Esophagus muscularis mucosa (tissue), 4 donors: ENCODE measurements at regions not wholly inside any gene's neighbourhood (a gene's known extent, or its start where the extent isn't known, plus 50 kb on each side); places are given as distances from the start of the nearest gene placed in this dataset.

Source experiments
- DNase-seq: peaks from one replicate; pipeline ENCODE4 v3.0.0-alpha.2; 2017; ENCODE audit errors: extremely low spot score
- H3K27ac ChIP-seq, 4 donors: fragments of 200-600 bp; sonication (generic); replicated peaks in 1 of 4; 1 replicate in 3 of 4; 2 replicates in 1 of 4; pipeline ENCODE4 v1.5.1; 2016 to 2019; ENCODE audit warnings: mild to moderate bottlenecking in 1 of 4
- H3K27me3 ChIP-seq, 4 donors: fragments of 200-600 bp; sonication (generic); one replicate each; pipeline versions ENCODE4 v1.5.1 to v1.6.0; 2016 to 2019
- H3K36me3 ChIP-seq, 4 donors: fragments of 200-600 bp; sonication (generic); one replicate each; pipeline ENCODE4 v1.5.1; 2016 to 2019
- H3K4me1 ChIP-seq, 4 donors: fragments of 200-600 bp; sonication (generic); one replicate each; pipeline ENCODE4 v1.5.1; 2016 to 2019
- H3K4me3 ChIP-seq, 4 donors: fragments of 200-600 bp; sonication (generic); 1 replicate in 2 of 4; 2 replicates in 2 of 4; pipeline ENCODE4 v1.5.1; 2016 to 2019; ENCODE audit warnings: mild to moderate bottlenecking in 4 of 4, moderate library complexity in 1 of 4
- H3K9me3 ChIP-seq, 4 donors: fragments of 200-600 bp; sonication (generic); 1 replicate in 3 of 4; 2 replicates in 1 of 4; pipeline ENCODE4 v1.5.1; 2016 to 2019
- CTCF ChIP-seq, 3 experiments: fragments of 200-600 bp in 2 of 3; fragments of 450-650 bp in 1 of 3; sonication (generic) in 2 of 3; IDR thresholded peaks; one replicate each; pipeline ENCODE4 v1.5.1; 2017 to 2019; ENCODE audit warnings: antibody characterized with exemption in 3 of 3, mild to moderate bottlenecking in 2 of 3, moderate library complexity in 1 of 3
- EP300 ChIP-seq: sonication (generic); formaldehyde crosslinking; IDR thresholded peaks from one replicate; pipeline ENCODE4 v1.6.1; 2017; ENCODE audit warnings: antibody characterized with exemption
- POLR2A ChIP-seq: fragments of 450-650 bp; IDR thresholded peaks from one replicate; pipeline ENCODE4 v1.6.1; 2017; ENCODE audit warnings: antibody characterized with exemption, moderate library complexity, mild to moderate bottlenecking, low read depth
- POLR2AphosphoS5 ChIP-seq, 2 donors: sonication (generic); formaldehyde crosslinking; IDR thresholded peaks; one replicate each; pipeline ENCODE4 v1.6.1; 2017; ENCODE audit warnings: antibody characterized with exemption in 2 of 2
- WGBS: methylation state at CpG from one replicate; pipeline ENCODE4 v1.1.5; 2018; 5-methylcytosine and 5-hydroxymethylcytosine counted together
- intact Hi-C: fragments of 100-400 bp; cut with DNase I; formaldehyde crosslinking; loops from one replicate; pipeline ENCODE4 v1.15.1; 2023

- no peaks in the 10 kb centered on the region for H3K36me3 ChIP-seq
- H3K9me3 ChIP-seq: no peaks in the 10 kb centered on the region
- no peaks in the 10 kb centered on the region for H3K4me1 ChIP-seq
- DNase-seq: no peak
- TF ChIP-seq POLR2A (no peak), CTCF (IDR thresholded peaks at IDR 0.05) (no peak), POLR2AphosphoS5 (IDR thresholded peaks at IDR 0.05) (no peak), EP300 (no peak)
- WGBS: 56% methylated on average over 8 of the region's 8 CpGs
- intact Hi-C loops: no loop called here
- no peaks in the 10 kb centered on the region for H3K27me3 ChIP-seq
- H3K27ac ChIP-seq: no peak overlapping the region
- H3K4me3 ChIP-seq: no peak overlapping the region
Observed at GRCh38 chr14:82872494-82872893, 1338.8 kb upstream of the SEL1L start.

- no peak for DNase-seq
- TF ChIP-seq EP300: no peak
- TF ChIP-seq CTCF (IDR thresholded peaks at IDR 0.05): no peak
- no peak for TF ChIP-seq POLR2AphosphoS5 (IDR thresholded peaks at IDR 0.05)
- Histone ChIP-seq H3K36me3 (no peaks in the 10 kb centered on the region), H3K4me3 (no peak overlapping the region), H3K4me1 (no peaks in the 10 kb centered on the region), H3K27ac (no peak overlapping the region), H3K27me3 (no peaks in the 10 kb centered on the region), H3K9me3 (no peaks in the 10 kb centered on the region)
- 80% methylated on average over 3 of the region's 3 CpGs for WGBS
- intact Hi-C loops: no loop called here
Observed at GRCh38 chr14:82878951-82879350, 1345.3 kb upstream of the SEL1L start.

DNA sequence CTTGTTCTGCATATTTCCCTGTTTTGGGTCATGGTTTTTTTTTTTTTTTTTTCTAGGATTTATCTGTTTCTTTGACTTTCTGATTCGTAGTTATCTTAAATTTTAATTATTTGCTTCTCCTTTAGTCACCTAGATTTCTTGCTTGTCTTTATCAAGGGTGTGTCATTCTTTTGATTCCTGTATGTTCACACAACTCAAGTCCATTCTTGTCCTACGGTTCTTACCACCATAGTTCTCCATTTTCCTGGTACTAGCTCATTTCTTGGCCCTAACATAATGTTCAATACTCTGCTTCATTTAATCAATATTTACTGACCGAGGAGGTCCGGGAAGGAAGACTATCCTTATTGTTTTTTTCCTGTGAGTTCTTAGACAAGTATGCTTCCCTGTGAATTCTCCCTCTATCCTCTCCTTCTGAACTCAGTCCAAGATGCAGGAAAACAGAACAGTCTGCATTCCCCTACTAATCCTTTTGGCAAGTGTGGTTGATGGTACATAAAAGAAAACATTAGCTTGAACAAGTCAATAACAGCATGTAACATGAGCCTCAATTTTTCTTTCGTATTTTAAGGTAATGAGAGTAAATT, 1346.4 kb upstream of the SEL1L start:
- Histone ChIP-seq H3K4me3 (no peak overlapping the region), H3K27me3 (no peaks in the 10 kb centered on the region), H3K36me3 (no peaks in the 10 kb centered on the region), H3K9me3 (no peaks in the 10 kb centered on the region), H3K4me1 (no peaks in the 10 kb centered on the region), H3K27ac (no peak overlapping the region)
- WGBS: 63% methylated on average over 5 of the region's 5 CpGs
- DNase-seq: no peak
- TF ChIP-seq POLR2A: no peak
- TF ChIP-seq CTCF (IDR thresholded peaks at IDR 0.05): no peak
- TF ChIP-seq EP300: no peak
- no peak for TF ChIP-seq POLR2AphosphoS5 (IDR thresholded peaks at IDR 0.05)
- intact Hi-C loops: no loop called here

DNA sequence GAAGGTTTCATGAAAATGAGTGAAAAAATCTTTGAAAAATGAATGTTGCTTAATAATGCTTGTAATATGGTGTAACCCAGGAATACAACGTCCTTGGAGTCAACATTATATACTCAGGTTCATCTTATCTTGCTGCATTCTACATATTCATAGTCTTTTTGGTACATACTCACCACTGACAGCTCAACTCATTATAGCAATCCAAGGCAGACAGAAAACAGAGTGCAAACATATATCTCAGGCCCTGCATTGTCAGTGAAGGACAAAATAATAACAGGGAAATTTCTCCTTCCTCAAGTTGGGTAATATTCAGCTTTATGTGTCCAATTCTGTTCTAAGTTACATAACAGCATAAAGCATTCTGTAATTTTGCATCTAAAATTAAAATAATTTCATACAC, 1353.0 kb upstream of the SEL1L start:
- H3K36me3 ChIP-seq: no peaks in the 10 kb centered on the region
- no peak for TF ChIP-seq EP300
- no peak for TF ChIP-seq POLR2AphosphoS5 (IDR thresholded peaks at IDR 0.05)
- no peak for TF ChIP-seq POLR2A
- TF ChIP-seq CTCF (IDR thresholded peaks at IDR 0.05): no peak
- WGBS: 76% methylated on average over 1 of the region's 1 CpG
- DNase-seq: no peak
- no peaks in the 10 kb centered on the region for H3K27me3 ChIP-seq
- no peak overlapping the region for H3K4me3 ChIP-seq
- no peaks in the 10 kb centered on the region for H3K4me1 ChIP-seq
- intact Hi-C loops: no loop called here
- no peak overlapping the region for H3K27ac ChIP-seq
- no peaks in the 10 kb centered on the region for H3K9me3 ChIP-seq

GRCh38 chr14:82889701-82890100, 1356.0 kb upstream of the SEL1L start:
- H3K4me1 ChIP-seq: no peaks in the 10 kb centered on the region
- intact Hi-C loops: no loop called here

More at GRCh38 chr14:82889701-82890100, 1356.0 kb upstream of the SEL1L start:
- TF ChIP-seq CTCF (IDR thresholded peaks at IDR 0.05) (no peak), POLR2AphosphoS5 (IDR thresholded peaks at IDR 0.05) (no peak), EP300 (no peak), POLR2A (no peak)
- no peak for DNase-seq
- no peaks in the 10 kb centered on the region for H3K9me3 ChIP-seq
- no peak overlapping the region for H3K27ac ChIP-seq
- H3K4me3 ChIP-seq: no peak overlapping the region
- no peaks in the 10 kb centered on the region for H3K36me3 ChIP-seq
- H3K27me3 ChIP-seq: no peaks in the 10 kb centered on the region
